PC-3 (cell line): ENCODE measurements at regions not wholly inside any gene's neighbourhood (a gene's known extent, or its start where the extent isn't known, plus 50 kb on each side); places are given as distances from the start of the nearest gene placed in this dataset.

Source experiments
- EZH2 ChIP-seq: fragments of 300-600 bp; sonication (generic); IDR thresholded peaks from one replicate; pipeline ENCODE4 v1.6.1; 2017; ENCODE audit warnings: antibody characterized with exemption, mild to moderate bottlenecking, low read length; ENCODE audit not compliant: unreplicated experiment
- TF ChIP-seq, protein P1 (sequence below): fragments of 300-600 bp; sonication (generic); conservative IDR thresholded peaks from 2 replicates; pipeline ENCODE4 v1.5.1; 2017; ENCODE audit warnings: antibody characterized with exemption, low read depth, mild to moderate bottlenecking, low read length

DNA sequence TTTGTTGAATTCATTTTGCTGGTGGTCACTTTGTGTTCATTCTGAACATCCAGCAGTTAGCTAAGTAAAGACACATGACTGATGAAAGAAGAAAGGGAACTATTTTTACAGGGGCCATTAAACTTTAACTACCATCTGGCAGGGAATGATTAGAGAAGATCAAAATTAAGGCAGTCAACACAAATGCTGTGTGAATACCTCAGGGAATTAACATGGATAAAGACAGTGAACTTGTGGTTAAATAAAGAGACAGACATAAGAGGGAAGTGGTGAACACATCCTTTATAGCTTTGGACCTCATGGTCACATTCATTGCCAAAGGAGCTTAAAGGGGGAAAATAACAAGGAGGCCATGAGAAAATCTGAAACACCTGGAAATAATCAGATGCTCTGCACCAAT lies 52.6 kb upstream of the ATP5MC3 start:
- TF ChIP-seq, protein P1, sequence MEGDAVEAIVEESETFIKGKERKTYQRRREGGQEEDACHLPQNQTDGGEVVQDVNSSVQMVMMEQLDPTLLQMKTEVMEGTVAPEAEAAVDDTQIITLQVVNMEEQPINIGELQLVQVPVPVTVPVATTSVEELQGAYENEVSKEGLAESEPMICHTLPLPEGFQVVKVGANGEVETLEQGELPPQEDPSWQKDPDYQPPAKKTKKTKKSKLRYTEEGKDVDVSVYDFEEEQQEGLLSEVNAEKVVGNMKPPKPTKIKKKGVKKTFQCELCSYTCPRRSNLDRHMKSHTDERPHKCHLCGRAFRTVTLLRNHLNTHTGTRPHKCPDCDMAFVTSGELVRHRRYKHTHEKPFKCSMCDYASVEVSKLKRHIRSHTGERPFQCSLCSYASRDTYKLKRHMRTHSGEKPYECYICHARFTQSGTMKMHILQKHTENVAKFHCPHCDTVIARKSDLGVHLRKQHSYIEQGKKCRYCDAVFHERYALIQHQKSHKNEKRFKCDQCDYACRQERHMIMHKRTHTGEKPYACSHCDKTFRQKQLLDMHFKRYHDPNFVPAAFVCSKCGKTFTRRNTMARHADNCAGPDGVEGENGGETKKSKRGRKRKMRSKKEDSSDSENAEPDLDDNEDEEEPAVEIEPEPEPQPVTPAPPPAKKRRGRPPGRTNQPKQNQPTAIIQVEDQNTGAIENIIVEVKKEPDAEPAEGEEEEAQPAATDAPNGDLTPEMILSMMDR: no peak
- TF ChIP-seq EZH2: no peak
